Keratinocyte (primary cell): ENCODE measurements at regions not wholly inside any gene's neighbourhood (a gene's known extent, or its start where the extent isn't known, plus 50 kb on each side); places are given as distances from the start of the nearest gene placed in this dataset.

Source experiments
- EZH2 ChIP-seq: IDR thresholded peaks from one replicate; pipeline ENCODE4 v1.6.1; 2012; ENCODE audit warnings: inconsistent platforms, mild to moderate bottlenecking, low read length, moderate library complexity
- TF ChIP-seq, protein P1 (sequence below), 3 experiments: IDR thresholded peaks in 1 of 3; conservative IDR thresholded peaks in 1 of 3; optimal IDR thresholded peaks in 1 of 3; 2 replicates in 2 of 3; 3 replicates in 1 of 3; pipeline versions ENCODE3 to v1.5.1; 2011; ENCODE audit warnings: low read length in 3 of 3, mild to moderate bottlenecking in 3 of 3, moderate library complexity in 2 of 3, control low read depth in 1 of 3, inconsistent platforms in 1 of 3; ENCODE audit not compliant: insufficient read depth in 2 of 3; ENCODE audit errors: extremely low read depth in 1 of 3

DNA sequence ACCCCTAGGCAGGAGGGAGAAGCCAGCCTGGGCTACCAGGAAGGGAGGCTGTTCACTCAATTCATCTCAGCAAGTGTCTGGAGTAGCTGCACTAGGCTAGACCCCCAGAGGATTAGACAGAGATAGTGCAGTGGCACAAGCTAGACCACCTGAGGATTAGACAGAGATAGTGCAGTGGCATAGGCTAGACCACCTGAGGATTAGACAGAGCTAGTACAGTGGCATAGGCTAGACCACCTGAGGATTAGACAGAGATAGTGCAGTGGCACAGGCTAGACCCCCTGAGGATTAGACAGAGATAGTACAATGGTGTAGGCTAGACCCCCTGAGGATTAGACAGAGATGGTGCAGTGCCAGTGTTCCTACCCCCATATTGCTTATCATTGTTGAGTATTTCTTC lies 74.1 kb upstream of the SDK2 start:
- no peak for TF ChIP-seq EZH2
- TF ChIP-seq, protein P1, sequence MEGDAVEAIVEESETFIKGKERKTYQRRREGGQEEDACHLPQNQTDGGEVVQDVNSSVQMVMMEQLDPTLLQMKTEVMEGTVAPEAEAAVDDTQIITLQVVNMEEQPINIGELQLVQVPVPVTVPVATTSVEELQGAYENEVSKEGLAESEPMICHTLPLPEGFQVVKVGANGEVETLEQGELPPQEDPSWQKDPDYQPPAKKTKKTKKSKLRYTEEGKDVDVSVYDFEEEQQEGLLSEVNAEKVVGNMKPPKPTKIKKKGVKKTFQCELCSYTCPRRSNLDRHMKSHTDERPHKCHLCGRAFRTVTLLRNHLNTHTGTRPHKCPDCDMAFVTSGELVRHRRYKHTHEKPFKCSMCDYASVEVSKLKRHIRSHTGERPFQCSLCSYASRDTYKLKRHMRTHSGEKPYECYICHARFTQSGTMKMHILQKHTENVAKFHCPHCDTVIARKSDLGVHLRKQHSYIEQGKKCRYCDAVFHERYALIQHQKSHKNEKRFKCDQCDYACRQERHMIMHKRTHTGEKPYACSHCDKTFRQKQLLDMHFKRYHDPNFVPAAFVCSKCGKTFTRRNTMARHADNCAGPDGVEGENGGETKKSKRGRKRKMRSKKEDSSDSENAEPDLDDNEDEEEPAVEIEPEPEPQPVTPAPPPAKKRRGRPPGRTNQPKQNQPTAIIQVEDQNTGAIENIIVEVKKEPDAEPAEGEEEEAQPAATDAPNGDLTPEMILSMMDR (optimal IDR thresholded peaks at IDR 0.05 in 1 of 3, IDR thresholded peaks at IDR 0.05 in 1 of 3, conservative IDR thresholded peaks at IDR 0.05 in 1 of 3; ENCODE audit: extremely low read depth in 1 of 3, insufficient read depth in 2 of 3, low read length in 3 of 3) = no peak
